NCI-H526 (cell line): ENCODE measurements at regions not wholly inside any gene's neighbourhood (a gene's known extent, or its start where the extent isn't known, plus 50 kb on each side); places are given as distances from the start of the nearest gene placed in this dataset.
"Not testable (repeated sequence)": the region's sequence is repeated elsewhere in the genome, so short reads cannot be mapped to it uniquely, and the experiment has no call there.

ENCODE experiments used
- DNase-seq, 2 experiments: peaks; one replicate each; lab custom pipeline; 2025; lab: John Stamatoyannopoulos, UW

GRCh38 chr22:22977479-22978200, 90.0 kb downstream of the IGLL5 start:
- DNase-seq, result no peak

- DNase-seq, result no peak
Observed at GRCh38 chr22:22978637-22979036, 91.0 kb downstream of the IGLL5 start.

DNA sequence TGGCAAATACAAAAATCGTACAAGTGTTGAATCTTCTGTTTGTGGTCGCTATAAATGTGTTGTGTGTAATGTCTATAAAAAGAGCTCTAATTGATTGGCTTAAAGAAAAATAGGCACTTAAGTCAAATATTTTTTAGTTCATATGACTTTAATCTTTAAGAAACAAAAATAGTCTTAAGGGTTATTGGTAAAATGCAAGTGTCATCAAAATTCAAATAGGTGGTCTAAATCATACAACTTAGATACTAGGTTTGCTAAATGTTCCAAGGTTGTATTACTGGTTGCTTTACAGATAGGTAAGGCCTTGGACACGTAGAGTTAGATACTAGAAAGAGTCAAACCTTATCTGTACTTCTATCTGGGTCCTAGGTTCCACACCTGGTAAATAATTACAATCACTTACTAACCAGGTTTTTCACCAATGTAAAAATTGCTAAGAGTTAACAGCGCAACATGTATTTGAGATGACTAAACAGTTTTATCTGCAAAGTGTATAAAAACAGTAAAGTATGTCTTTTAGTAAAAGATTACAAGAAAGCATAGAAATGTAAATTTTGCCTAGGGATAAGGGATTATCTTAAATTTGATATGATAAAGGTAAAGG, 91.1 kb upstream of the GNAZ start:
- DNase-seq, result no peak

GRCh38 chr22:22979954-22980353, 90.4 kb upstream of the GNAZ start:
- DNase-seq, result no peak

DNA sequence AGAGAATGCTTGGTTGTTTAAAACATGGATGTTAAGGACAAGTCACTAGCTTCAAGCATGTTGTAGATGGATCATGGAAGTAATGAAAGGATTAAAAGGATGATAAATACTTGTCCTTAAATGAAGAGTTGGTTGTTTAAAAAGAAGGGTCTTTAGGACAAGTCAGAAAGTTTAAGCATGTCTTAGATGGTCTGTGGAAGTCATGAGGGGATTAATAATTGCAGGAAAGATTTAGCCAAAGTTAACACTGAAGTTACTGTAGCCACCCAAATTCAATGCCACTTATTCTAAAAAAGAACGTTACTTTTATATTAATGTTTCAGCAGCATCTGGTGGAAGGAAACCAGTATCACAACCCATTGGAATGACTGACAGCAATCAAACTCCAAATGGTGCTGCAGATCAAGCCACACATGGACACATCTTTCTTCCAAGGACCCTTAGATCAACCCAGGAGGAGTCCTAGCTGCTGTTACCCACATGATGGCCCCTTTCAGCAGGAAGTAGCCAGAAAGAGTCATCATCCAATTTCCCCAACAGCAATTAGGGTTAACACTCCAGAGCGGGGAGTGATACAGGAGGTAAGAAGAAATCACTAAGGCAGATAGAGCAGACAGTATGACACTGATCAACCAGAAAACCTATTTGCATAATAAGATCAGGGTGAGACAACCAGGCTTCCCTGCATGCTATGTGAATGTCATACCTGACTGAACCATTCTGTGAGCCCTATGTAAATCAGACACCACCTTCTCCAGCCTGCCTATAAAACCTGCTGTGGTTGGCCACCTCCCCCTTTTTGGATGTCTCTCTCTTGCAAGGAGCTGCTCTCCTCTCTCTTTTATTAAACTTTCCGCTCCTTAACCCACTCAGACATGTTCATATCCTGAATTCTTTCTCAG, 88.4 kb upstream of the GNAZ start:
- peak; percentile 47 to 57 for DNase-seq

DNA sequence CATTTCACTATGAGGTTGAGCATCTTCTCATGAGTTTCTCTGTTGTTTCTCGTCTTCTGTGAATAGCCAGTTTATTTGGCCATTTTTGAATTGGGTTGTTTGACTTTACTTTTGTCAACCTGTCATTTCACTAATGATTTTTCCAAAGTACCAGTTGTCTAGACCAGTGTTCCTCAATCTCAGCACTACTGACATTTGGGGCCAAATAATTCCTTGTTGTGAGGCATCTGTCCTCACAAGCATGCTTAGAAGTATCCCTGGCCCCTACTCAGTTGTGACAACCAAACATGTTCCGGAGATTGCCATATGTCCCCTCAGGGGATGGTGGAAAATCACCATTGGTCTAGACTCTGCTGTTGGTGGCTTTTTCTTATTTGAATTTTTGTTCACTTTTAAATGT, 87.7 kb upstream of the GNAZ start:
- DNase-seq, result no peak

DNA sequence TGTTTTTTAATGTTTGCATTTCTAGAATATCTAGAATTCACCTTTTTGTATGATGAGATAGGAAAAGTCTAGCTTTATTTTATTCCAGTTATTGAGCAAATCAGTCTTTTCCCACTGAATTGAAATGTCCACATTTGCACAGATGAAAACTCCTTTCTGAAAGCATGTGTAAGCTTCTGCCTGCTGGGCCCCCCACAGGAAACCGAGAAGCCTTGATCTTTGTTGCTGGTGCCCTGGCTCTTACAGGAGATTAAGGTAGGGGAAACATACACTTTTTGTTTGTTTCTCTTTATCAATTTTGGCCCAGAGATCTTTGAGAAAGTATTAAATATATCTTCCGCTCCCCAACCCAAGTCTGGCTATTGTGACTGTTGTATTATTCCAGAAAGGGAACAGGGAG, 87.2 kb upstream of the GNAZ start:
- DNase-seq, result no peak

GRCh38 chr22:22983816-22984215, 86.5 kb upstream of the GNAZ start:
- DNase-seq, result no peak

DNA sequence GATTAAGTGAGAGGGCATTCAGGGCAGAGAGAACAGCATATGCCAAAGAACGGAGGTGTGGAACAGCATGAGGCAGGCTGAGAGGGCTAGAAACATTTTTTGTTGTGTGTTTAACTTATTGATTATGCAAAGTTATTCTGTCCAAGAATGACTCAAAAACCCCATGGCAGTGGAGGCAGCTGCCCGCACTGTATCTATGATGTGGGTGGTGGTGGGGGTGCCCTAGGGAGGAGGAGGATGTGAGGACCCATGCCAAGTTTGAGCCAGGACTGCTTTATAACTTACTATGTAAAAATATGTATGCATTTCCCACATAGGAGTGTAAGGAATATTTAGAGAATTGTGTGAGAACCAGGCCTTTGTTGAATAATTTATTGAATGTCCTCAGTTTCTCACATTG, 85.4 kb upstream of the GNAZ start:
- no peak for DNase-seq

DNA sequence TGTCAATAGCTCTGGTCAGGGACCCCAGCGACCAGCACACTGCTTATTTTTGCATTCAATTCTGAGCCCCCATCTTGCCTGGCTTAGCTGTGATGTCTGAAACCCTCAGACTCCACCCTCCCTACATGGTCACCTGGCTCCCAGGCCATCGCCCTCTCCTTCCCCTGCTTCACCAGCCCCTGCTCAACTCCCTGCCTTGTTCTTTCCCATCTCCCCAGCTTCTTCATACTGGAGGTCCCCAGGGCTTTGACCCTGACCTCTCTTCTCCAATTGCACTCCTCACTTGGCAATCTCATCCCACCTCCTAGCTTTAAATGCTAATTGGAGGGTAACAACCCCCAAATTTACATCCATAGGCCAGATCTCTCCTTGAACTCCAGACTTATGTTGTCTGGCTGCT, 84.3 kb upstream of the GNAZ start:
- DNase-seq, result no peak

GRCh38 chr22:22986640-22987039, 83.7 kb upstream of the GNAZ start:
- DNase-seq, result no peak

DNA sequence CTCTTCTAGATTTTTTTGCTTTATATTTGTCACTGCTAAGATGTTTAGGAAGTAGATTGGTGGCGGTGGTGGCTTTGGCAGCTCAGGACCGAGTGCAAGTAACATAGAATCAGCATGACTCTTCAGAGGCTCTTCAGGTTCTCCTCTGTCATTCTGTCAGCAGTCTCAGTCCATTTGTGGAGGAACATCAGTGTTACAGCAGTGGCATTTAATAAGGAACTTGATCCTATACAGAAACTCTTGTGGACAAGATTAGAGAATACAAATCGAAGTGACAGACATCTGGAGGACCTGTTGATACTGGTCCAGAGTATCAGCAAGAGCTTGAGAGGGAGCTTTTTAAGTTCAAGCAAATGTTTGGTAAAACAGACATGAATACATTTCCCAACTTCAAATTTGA, 82.2 kb upstream of the GNAZ start:
- DNase-seq, result no peak

GRCh38 chr22:22988785-22989184, 81.5 kb upstream of the GNAZ start:
- DNase-seq, result no peak

DNA sequence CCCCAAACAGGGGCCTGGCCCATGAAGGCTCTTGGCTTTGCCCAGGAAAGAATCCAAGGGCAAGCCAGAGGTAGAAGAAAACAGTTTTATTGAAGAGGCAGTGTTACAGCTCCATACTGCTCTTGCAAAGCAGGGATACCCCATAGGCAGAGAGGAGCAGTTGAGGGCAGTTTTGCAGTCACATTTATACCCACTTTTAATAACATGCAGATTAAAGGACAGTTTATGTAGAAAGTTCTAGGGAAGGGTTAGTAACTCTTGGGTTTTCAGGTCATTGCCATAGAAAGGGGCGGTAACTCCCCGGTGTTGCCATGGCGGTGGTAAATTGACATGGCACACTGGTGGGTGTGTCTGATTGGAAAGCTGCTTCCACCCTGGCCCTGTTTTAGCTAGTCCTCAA, 80.5 kb upstream of the GNAZ start:
- DNase-seq, result no peak

GRCh38 chr22:22990711-22991505, 79.4 kb upstream of the GNAZ start:
- not testable (repeated sequence) for DNase-seq

- DNase-seq, result no peak
Observed at GRCh38 chr22:22992474-22992873, 77.8 kb upstream of the GNAZ start.

- DNase-seq, result no peak
Observed at GRCh38 chr22:22993184-22993583, 77.1 kb upstream of the GNAZ start.

- DNase-seq, result no peak
Observed at GRCh38 chr22:22995166-22995565, 75.2 kb upstream of the GNAZ start.

- no peak for DNase-seq
Observed at GRCh38 chr22:22996511-22997261, 73.6 kb upstream of the GNAZ start.

DNA sequence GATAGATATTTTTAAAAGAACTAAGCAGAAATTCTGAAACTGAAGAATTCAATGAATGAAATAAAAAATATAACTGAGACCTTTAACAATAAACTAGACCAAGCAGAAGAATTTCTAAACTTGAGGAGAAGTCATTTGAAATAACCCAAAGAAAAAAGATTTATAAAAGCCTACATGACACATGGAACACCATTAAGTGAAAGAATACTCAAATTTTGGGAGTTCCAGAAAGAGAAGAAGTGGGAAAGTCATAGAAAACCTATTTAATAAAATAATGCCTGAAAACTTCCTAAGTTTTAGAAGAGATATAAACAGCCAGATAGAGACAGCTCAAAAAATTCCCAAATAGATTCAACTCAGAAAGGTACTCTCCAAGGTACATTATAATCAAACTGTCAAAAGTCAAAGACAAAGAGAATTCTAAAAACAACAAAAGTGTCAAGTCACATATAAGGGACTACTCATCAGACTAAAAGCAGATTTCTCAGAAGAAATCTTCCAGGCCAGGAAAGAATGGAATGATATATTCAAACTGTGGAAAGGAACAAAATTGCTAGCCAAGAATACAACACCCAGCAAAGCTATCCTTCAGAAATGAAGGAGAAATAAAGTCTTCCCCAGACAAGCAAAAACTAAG, 72.9 kb upstream of the GNAZ start:
- DNase-seq, result no peak

- no peak for DNase-seq
Observed at GRCh38 chr22:22997988-22998387, 72.3 kb upstream of the GNAZ start.
